MCF 10A (cell line): ENCODE measurements at regions not wholly inside any gene's neighbourhood (a gene's known extent, or its start where the extent isn't known, plus 50 kb on each side); places are given as distances from the start of the nearest gene placed in this dataset.

Source experiments
- BruUV-seq: library from RNA; stranded (reverse); fragments of 400-500 nt; replicated peaks from 2 replicates; lab custom pipeline; 2021; lab: Mats Ljungman, UMichigan
- CTCF ChIA-PET: fragments of 300-600 bp; sonication (Branson Sonifier 250); formaldehyde crosslinking; extraction: SDS; loops from one replicate; lab custom pipeline; 2021; ENCODE audit warnings: antibody characterized with exemption, inconsistent platforms; lab: Yijun Ruan, JAX
- POLR2A ChIA-PET: fragments of 300-600, 350-650 bp; sonication (Branson Sonifier 250); formaldehyde crosslinking; extraction: SDS; loops from one replicate; lab custom pipeline; 2020; ENCODE audit warnings: antibody characterized with exemption, inconsistent platforms; lab: Yijun Ruan, JAX
- DNase-seq: peaks from one replicate; pipeline ENCODE4 v3.0.0-alpha.2; 2018; ENCODE audit not compliant: unreplicated experiment
- H3K27ac Mint-ChIP-seq: one replicate; pipeline ENCODE4 v1.8.0; 2022; ENCODE audit warnings: mild to moderate bottlenecking, low read depth, mixed read lengths; ENCODE audit not compliant: unreplicated experiment
- H3K27me3 Mint-ChIP-seq: one replicate; pipeline ENCODE4 v1.8.0; 2022; ENCODE audit warnings: mixed read lengths; ENCODE audit not compliant: insufficient read depth, unreplicated experiment
- H3K36me3 Mint-ChIP-seq: one replicate; pipeline ENCODE4 v1.8.0; 2022; ENCODE audit warnings: mild to moderate bottlenecking, moderate library complexity, mixed read lengths; ENCODE audit not compliant: insufficient read depth, unreplicated experiment
- H3K4me1 Mint-ChIP-seq: one replicate; pipeline ENCODE4 v1.8.0; 2022; ENCODE audit warnings: mixed read lengths; ENCODE audit not compliant: insufficient read depth, unreplicated experiment
- H3K4me3 Mint-ChIP-seq: one replicate; pipeline ENCODE4 v1.8.0; 2022; ENCODE audit warnings: mild to moderate bottlenecking, moderate library complexity, mixed read lengths; ENCODE audit not compliant: unreplicated experiment
- H3K9me3 Mint-ChIP-seq: one replicate; pipeline ENCODE4 v1.8.0; 2022; ENCODE audit warnings: mixed read lengths; ENCODE audit not compliant: unreplicated experiment
- intact Hi-C: fragments of 100-400 bp; cut with micrococcal nuclease; formaldehyde crosslinking; loops from 2 replicates; pipeline ENCODE4 v1.14.1; 2022
- TF ChIP-seq, protein P1 (sequence below): fragments of 200-600 bp; IDR thresholded peaks from one replicate; pipeline ENCODE4 v1.8.0; 2022; ENCODE audit warnings: antibody characterized with exemption, mild to moderate bottlenecking; ENCODE audit not compliant: unreplicated experiment

DNA sequence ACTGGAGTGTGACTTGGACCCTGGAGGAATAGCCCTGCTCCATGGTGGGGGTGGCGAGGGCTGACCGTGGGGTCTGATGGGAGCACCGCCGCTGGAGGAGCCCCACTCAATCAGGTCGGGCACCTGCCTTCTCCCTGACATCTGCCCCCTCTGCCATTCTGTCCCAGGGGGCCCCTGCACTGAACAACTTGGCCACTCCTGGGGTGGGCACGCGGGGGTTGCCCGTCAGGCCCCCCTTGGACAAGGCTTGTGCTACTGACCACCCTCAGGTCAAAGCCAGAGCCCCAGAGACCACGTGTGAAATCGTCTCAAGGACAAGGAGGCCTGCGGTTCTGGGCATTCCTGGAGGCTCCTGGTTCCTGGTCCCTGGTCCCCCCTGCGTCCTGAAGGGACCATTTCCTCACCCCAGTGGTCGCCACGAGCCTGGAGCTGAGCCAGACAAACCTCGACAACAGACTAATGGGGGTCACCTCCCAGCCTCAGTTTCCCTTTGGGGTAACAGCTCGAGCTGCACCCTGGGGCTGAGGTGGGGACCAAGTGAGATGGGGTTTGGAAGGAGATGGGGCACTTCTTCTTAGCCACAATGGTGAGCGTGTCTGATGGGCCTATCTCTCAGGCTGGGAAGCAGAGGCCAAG lies 73.4 kb upstream of the RNU6ATAC start:
- TF ChIP-seq, protein P1, sequence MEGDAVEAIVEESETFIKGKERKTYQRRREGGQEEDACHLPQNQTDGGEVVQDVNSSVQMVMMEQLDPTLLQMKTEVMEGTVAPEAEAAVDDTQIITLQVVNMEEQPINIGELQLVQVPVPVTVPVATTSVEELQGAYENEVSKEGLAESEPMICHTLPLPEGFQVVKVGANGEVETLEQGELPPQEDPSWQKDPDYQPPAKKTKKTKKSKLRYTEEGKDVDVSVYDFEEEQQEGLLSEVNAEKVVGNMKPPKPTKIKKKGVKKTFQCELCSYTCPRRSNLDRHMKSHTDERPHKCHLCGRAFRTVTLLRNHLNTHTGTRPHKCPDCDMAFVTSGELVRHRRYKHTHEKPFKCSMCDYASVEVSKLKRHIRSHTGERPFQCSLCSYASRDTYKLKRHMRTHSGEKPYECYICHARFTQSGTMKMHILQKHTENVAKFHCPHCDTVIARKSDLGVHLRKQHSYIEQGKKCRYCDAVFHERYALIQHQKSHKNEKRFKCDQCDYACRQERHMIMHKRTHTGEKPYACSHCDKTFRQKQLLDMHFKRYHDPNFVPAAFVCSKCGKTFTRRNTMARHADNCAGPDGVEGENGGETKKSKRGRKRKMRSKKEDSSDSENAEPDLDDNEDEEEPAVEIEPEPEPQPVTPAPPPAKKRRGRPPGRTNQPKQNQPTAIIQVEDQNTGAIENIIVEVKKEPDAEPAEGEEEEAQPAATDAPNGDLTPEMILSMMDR: no peak
- Mint-ChIP-seq H3K4me1 (no peaks in the 10 kb centered on the region), H3K27ac (no peak overlapping the region), H3K27me3 (peaks cover 18% of the 10 kb centered on the region), H3K9me3 (no peaks in the 10 kb centered on the region), H3K4me3 (no peak overlapping the region), H3K36me3 (peaks cover 5% of the 10 kb centered on the region)
- no TSS peak for BruUV-seq
- ChIA-PET POLR2A (interaction anchor here (0.7 kb wide), 1 partner anchor 22 kb away, joined by 3 read pairs; no protein-coding TSS in a partner anchor), CTCF (no interaction called here)
- intact Hi-C loops: no loop called here
- DNase-seq: no peak

DNA sequence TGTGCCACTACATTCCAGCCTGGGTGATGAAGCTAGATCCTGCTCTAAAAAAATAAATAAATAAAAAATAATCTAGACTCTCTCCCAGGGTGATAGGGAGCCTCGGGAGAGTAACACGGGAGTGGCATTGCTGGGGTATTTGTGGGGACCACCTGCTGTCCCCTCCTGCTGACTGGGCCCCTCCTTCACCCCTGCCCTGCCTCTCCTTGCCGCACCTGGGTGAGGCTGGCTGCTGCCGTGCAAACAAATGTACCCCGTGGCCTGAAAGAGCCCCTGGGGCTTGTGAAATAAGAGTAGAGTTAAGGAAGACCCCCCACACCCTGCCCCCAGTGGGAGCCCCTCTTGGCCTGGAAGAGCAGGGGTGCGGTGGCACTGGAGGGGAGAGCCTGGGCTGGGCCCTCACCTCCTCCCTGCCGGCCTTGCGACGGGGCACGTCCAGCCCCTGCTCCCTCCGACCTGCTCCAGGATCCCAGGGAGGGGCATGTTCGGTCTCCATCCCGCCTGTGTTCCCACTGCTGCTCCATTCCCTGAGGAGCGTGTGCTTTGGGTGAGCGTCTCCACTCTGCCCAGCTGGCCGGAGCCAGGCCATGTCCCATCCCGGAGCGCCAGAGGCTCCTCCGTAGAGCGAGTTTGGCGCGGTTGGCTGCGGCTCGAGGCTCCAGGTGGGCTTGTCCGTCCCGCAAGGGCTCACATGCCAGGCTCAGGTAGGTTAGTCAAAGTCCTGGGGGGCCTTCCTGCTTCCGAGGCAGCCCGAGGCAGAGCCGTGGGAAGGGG lies 75.0 kb upstream of the RNU6ATAC start:
- BruUV-seq: no TSS peak
- CTCF ChIA-PET: no interaction called here
- DNase-seq: no peak
- H3K27ac Mint-ChIP-seq: no peak overlapping the region
- intact Hi-C loops: no loop called here
- POLR2A ChIA-PET: no interaction called here
- no peaks in the 10 kb centered on the region for H3K36me3 Mint-ChIP-seq
- peaks cover 33% of the 10 kb centered on the region for H3K27me3 Mint-ChIP-seq
- no peak overlapping the region for H3K4me3 Mint-ChIP-seq
- TF ChIP-seq, protein P1: no peak
- peaks cover 5% of the 10 kb centered on the region for H3K4me1 Mint-ChIP-seq
- H3K9me3 Mint-ChIP-seq: no peaks in the 10 kb centered on the region

DNA sequence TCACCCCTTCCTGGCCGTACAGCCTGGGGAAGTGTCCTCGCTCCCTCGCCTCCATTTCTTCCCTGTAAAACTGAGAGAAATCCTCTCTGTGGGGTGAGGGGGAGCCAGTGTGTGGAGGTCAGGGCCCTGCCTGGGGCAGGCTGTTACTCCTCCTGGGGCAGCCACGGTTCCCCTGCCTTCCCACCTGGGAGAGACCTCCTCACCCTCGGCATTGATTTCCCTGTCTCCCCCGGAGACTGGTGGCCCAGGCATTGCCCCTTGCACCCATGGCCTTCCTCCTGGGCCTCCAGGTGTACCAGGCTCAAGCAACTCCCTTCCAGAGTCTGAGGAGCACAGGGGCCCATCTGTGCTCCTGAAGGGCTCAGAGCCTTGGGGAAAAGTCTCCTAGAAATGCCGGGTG lies 75.6 kb upstream of the RNU6ATAC start:
- Mint-ChIP-seq H3K36me3 (no peaks in the 10 kb centered on the region), H3K9me3 (no peaks in the 10 kb centered on the region), H3K27me3 (peaks cover 40% of the 10 kb centered on the region), H3K27ac (no peak overlapping the region), H3K4me1 (peaks cover 5% of the 10 kb centered on the region), H3K4me3 (no peak overlapping the region)
- ChIA-PET CTCF (no interaction called here), POLR2A (no interaction called here)
- no TSS peak for BruUV-seq
- intact Hi-C loops: no loop called here
- DNase-seq: no peak
- TF ChIP-seq, protein P1: no peak

DNA sequence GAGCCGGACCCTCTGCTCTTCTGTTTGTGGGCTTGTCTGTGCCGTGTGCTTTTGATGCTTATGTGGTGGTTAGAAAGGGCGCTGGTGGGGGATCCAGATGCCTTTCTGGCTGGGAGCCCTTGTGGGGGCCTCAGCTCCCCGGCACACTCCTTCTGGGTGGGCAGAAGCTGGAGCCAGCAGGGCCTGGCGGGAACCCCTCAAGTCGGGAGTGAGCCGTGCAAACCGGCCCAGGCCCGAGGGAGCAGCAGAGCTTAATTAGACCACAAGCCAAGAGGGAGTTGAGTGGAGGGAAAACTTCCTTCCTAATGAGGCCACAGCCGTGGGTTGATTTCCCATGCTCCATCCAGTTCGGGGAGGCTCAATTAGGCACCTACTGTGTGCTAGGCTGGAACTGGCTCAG lies 76.0 kb upstream of the RNU6ATAC start:
- H3K4me3 Mint-ChIP-seq: no peak overlapping the region
- peaks cover 44% of the 10 kb centered on the region for H3K27me3 Mint-ChIP-seq
- peaks cover 5% of the 10 kb centered on the region for H3K4me1 Mint-ChIP-seq
- ChIA-PET CTCF (no interaction called here), POLR2A (no interaction called here)
- no peak for DNase-seq
- BruUV-seq: no TSS peak
- TF ChIP-seq, protein P1: no peak
- intact Hi-C loops: no loop called here
- H3K27ac Mint-ChIP-seq: no peak overlapping the region
- H3K36me3 Mint-ChIP-seq: no peaks in the 10 kb centered on the region
- H3K9me3 Mint-ChIP-seq: no peaks in the 10 kb centered on the region
